COLO668 (cell line): ENCODE measurements at regions not wholly inside any gene's neighbourhood (a gene's known extent, or its start where the extent isn't known, plus 50 kb on each side); places are given as distances from the start of the nearest gene placed in this dataset.

Source experiments
- DNase-seq: peaks from one replicate; lab custom pipeline; 2025; ENCODE audit not compliant: unreplicated experiment; lab: John Stamatoyannopoulos, UW

DNA sequence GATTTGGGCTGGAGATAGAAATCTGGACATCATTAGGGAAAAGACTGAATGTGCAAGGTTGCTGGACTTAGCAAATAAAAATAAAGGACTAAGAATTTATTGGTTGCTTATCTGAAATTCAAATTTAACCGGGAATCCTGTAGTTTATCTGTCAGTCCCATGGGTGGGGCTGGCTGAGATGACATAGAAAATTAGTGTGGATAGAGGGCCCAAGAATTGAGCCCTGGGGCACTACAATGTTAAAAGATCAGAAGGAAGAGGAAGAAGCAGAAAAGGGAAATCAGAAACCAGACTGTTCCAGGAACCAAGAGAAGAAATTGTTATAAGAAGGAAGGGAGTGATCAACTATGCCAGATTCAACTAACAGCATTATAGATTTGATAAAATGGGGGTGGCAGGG is 96.7 kb upstream of the CCDC196 start:
- no peak for DNase-seq

- no peak for DNase-seq
These were observed 90.9 kb upstream of the CCDC196 start for GRCh38 chr14:66395300-66395699.

- DNase-seq: no peak
These were observed 90.0 kb upstream of the CCDC196 start for GRCh38 chr14:66396164-66396563.

DNA sequence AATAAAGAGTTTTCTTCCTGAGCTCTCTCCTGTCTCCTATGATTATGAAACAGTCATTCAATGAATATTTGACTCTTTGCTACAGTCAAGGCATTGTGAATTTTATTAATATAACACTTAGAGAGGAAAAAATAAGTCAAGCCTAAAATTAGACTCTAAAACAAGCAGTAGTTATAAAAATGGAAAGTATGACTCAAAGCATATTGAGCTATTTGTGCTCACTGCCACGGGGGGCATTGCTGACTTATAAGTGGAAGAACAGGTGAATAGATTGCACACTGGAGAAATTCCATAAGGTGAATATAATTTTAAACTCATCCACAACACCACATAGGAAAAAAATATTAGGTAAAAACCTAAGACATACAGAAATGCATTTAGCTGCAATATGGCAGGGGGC is 87.7 kb upstream of the CCDC196 start:
- DNase-seq: no peak

- no peak for DNase-seq
These were observed 84.6 kb upstream of the CCDC196 start for GRCh38 chr14:66401449-66402095.

GRCh38 chr14:66403183-66403582 is 83.0 kb upstream of the CCDC196 start:
- DNase-seq: no peak

DNA sequence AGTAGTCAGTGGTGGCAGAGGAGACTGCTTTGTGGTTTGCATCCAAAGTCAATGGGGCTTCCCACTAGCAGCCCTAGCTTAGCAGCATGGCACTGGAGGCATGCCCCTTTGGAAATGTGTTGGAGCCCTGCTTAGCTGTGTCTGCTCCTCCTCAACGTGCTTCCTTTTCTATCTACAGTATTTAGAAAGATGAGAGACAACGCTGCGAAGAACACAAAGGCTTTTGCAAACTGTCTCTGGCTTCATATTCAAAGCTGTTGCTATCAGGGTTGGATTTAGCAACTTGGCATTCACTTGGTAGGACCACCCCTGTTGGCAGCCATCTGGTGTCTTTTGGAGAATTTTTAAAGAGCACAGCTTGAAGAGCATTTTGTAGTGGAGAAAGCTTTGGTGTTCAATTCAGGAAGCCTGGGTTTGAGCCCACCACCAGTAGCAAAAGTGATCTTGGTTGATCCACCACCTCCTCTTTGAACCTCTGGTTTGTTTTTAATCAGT is 82.1 kb upstream of the CCDC196 start:
- no peak for DNase-seq

DNA sequence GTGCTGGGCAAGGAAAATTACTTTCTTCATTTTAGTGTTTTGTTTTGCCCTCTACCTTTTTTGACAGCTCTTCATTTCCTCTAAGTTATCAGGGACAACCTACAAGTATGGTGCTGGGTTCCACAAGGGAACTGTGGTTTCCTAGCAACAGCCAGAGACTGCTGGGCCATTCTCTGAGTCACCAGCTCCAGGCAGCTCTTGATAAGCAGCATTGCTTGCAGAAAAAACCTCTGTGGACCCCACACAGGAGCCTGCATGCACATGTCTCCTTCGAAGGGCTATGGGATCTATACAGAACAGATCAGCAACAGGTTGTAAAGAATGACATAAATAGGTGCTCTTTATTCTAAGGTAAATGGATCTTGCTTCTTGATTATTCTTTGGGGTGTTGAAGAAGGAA is 81.0 kb upstream of the CCDC196 start:
- DNase-seq: no peak

GRCh38 chr14:66413901-66414300 is 72.3 kb upstream of the CCDC196 start:
- no peak for DNase-seq

- no peak for DNase-seq
These were observed 71.7 kb upstream of the CCDC196 start for GRCh38 chr14:66414511-66414910.

GRCh38 chr14:66420251-66421006 is 65.7 kb upstream of the CCDC196 start:
- no peak for DNase-seq

- no peak for DNase-seq
These were observed 63.9 kb upstream of the CCDC196 start for GRCh38 chr14:66421990-66422946.

- no peak for DNase-seq
These were observed 60.8 kb upstream of the CCDC196 start for GRCh38 chr14:66425402-66425801.

DNA sequence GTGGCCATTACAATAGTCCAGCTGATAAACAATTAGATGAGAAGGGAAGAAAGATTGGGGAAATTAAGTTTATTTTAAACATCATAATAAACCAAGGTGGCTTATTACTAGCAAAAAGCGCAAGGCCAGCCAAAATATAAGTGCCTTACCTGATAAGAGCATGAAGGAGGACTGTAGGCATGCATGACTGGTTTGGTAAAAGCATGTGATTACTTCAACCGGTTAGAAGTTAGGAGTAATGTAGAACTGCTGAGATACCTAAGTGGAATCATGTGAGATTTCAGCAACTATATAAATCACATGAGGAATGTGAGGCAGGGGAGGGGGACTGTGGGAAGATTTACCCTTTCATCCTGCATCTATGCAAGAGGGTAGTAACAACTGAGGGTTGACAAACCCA is 59.7 kb upstream of the CCDC196 start:
- DNase-seq: no peak

GRCh38 chr14:66432334-66432733 is 53.8 kb upstream of the CCDC196 start:
- no peak for DNase-seq

DNA sequence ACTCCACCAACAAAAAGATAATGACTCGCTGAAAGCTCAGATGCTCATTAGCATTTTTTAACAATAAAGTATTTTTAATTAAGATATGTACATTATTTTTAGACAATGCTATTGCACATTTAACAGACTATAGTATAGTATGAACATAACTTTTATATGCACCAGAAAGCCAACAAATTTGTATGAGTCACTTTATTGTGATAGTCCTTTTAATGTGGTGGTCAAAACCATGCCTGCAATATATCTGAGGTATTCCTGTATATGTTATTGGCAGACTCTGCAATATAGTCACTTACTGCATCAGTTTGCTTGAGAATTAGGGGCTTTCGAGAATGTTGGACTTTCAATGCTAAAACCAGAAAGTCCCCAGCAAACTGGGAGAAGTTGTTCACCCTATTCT is 51.7 kb upstream of the CCDC196 start:
- no peak for DNase-seq

DNA sequence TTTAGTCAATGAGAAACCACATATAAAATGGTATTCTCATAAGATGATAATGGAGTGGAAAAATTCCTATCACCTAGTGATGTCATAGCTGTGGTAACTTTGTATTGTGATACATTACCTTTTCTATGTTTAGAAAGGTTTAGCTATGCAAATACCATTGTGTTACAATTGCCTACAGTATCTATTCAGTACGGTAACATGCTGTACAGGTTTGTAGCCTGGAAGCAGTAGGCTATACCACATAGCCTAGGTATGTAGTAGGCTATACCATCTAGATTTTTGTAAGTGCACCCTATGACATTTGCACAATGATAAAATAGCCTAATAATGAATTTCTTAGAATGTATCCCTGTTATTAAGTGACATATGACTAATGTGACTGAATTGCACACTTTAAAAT is 50.5 kb upstream of the CCDC196 start:
- DNase-seq: no peak
